ENCODE measurements at regions not wholly inside any gene's neighbourhood (a gene's known extent, or its start where the extent isn't known, plus 50 kb on each side); places are given as distances from the start of the nearest gene placed in this dataset.
"Not testable (repeated sequence)": the region's sequence is repeated elsewhere in the genome, so short reads cannot be mapped to it uniquely, and the experiment has no call there.

GRCh38 chr2:133643863-133644262 is 75.6 kb upstream of the NCKAP5 start:
- H3K27ac Mint-ChIP-seq = no peak overlapping the region
- intact Hi-C loops (cut with micrococcal nuclease) = no loop called here
- DNase-seq (no peak), ATAC-seq (ENCODE audit: low read depth) (no peak)
- peaks cover 2% of the 10 kb centered on the region for H3K9me3 Mint-ChIP-seq
- H3K4me3 Mint-ChIP-seq = no peak overlapping the region
- ChIA-PET POLR2A (no interaction called here), CTCF (no interaction called here)
- H3K36me3 Mint-ChIP-seq (ENCODE audit: low read depth) = no peaks in the 10 kb centered on the region
- no peak for TF ChIP-seq CTCF (IDR thresholded peaks at IDR 0.05)
- no peaks in the 10 kb centered on the region for H3K4me1 Mint-ChIP-seq
- H3K27me3 Mint-ChIP-seq = peaks cover 6% of the 10 kb centered on the region

- POLR2A ChIA-PET = no interaction called here
- Mint-ChIP-seq H3K9me3 (peaks cover 4% of the 10 kb centered on the region), H3K36me3 (ENCODE audit: low read depth) (no peaks in the 10 kb centered on the region), H3K27me3 (peaks cover 6% of the 10 kb centered on the region), H3K4me3 (no peak overlapping the region), H3K27ac (no peak overlapping the region), H3K4me1 (no peaks in the 10 kb centered on the region)
- intact Hi-C loops (cut with micrococcal nuclease) = no loop called here
- TF ChIP-seq CTCF (IDR thresholded peaks at IDR 0.05) = no peak
- DNase-seq (no peak), ATAC-seq (ENCODE audit: low read depth) (no peak)
- CTCF ChIA-PET = no interaction called here
Observed at GRCh38 chr2:133644846-133645245, 76.6 kb upstream of the NCKAP5 start.

- CTCF ChIA-PET; H3K36me3 Mint-ChIP-seq (ENCODE audit: low read depth); H3K4me3 Mint-ChIP-seq; H3K9me3 Mint-ChIP-seq; H3K27ac Mint-ChIP-seq; H3K27me3 Mint-ChIP-seq; intact Hi-C loops (cut with micrococcal nuclease); DNase-seq; ATAC-seq (ENCODE audit: low read depth); H3K4me1 Mint-ChIP-seq; POLR2A ChIA-PET: not testable (repeated sequence)
Observed at GRCh38 chr2:133647386-133647785, 79.1 kb upstream of the NCKAP5 start.

GRCh38 chr2:133651861-133652260 is 83.6 kb upstream of the NCKAP5 start:
- TF ChIP-seq CTCF (IDR thresholded peaks at IDR 0.05) = no peak
- no peaks in the 10 kb centered on the region for H3K36me3 Mint-ChIP-seq (ENCODE audit: low read depth)
- no peak overlapping the region for H3K4me3 Mint-ChIP-seq
- intact Hi-C loops (cut with micrococcal nuclease) = no loop called here
- DNase-seq (no peak), ATAC-seq (ENCODE audit: low read depth) (no peak)
- POLR2A ChIA-PET = no interaction called here
- H3K4me1 Mint-ChIP-seq = no peaks in the 10 kb centered on the region
- CTCF ChIA-PET = no interaction called here
- H3K9me3 Mint-ChIP-seq = peaks cover 2% of the 10 kb centered on the region
- H3K27ac Mint-ChIP-seq = no peak overlapping the region
- no peaks in the 10 kb centered on the region for H3K27me3 Mint-ChIP-seq

GRCh38 chr2:133652398-133652797 is 84.1 kb upstream of the NCKAP5 start:
- Mint-ChIP-seq H3K27me3 (no peaks in the 10 kb centered on the region), H3K4me3 (no peak overlapping the region), H3K36me3 (ENCODE audit: low read depth) (no peaks in the 10 kb centered on the region), H3K9me3 (peaks cover 2% of the 10 kb centered on the region), H3K4me1 (no peaks in the 10 kb centered on the region), H3K27ac (no peak overlapping the region)
- POLR2A ChIA-PET = no interaction called here
- DNase-seq = no peak
- no peak for TF ChIP-seq CTCF (IDR thresholded peaks at IDR 0.05)
- no peak for ATAC-seq (ENCODE audit: low read depth)
- CTCF ChIA-PET = no interaction called here
- intact Hi-C loops (cut with micrococcal nuclease) = no loop called here

- Mint-ChIP-seq H3K27ac (no peak overlapping the region), H3K4me3 (no peak overlapping the region), H3K36me3 (ENCODE audit: low read depth) (no peaks in the 10 kb centered on the region), H3K9me3 (peaks cover 2% of the 10 kb centered on the region), H3K27me3 (no peaks in the 10 kb centered on the region), H3K4me1 (no peaks in the 10 kb centered on the region)
- intact Hi-C loops (cut with micrococcal nuclease) = no loop called here
- no peak for TF ChIP-seq CTCF (IDR thresholded peaks at IDR 0.05)
- ChIA-PET CTCF (no interaction called here), POLR2A (no interaction called here)
- DNase-seq (no peak), ATAC-seq (ENCODE audit: low read depth) (no peak)
Observed at GRCh38 chr2:133653056-133653455, 84.8 kb upstream of the NCKAP5 start.

Data from activated B cell treated with CpG ODN at 0.5 μM for 24 hours (primary cell).